Tibial nerve (tissue), 4 donors: ENCODE measurements at regions not wholly inside any gene's neighbourhood (a gene's known extent, or its start where the extent isn't known, plus 50 kb on each side); places are given as distances from the start of the nearest gene placed in this dataset.

Source experiments
- DNase-seq, 2 donors: peaks; one replicate each; pipeline ENCODE4 v3.0.0-alpha.2; 2019; ENCODE audit warnings: low spot score in 2 of 2
- H3K27ac ChIP-seq, 4 donors: fragments of 200-600 bp; sonication (generic) in 3 of 4; one replicate each; pipeline ENCODE4 v1.5.1; 2017 to 2019; ENCODE audit warnings: mild to moderate bottlenecking in 1 of 4
- H3K27me3 ChIP-seq, 2 donors: fragments of 200-600 bp; sonication (generic) in 1 of 2; one replicate each; pipeline versions ENCODE4 v1.5.1 to v1.6.0; 2017 to 2019
- H3K36me3 ChIP-seq, 3 donors: fragments of 200-600 bp; sonication (generic); one replicate each; pipeline ENCODE4 v1.5.1; 2018 to 2019
- H3K4me1 ChIP-seq, 4 donors: fragments of 200-600 bp; sonication (generic) in 3 of 4; one replicate each; pipeline ENCODE4 v1.5.1; 2017 to 2019
- H3K4me3 ChIP-seq, 4 donors: fragments of 200-600 bp; sonication (generic) in 3 of 4; one replicate each; pipeline ENCODE4 v1.5.1; 2017 to 2019; ENCODE audit warnings: mild to moderate bottlenecking in 1 of 4, moderate library complexity in 1 of 4
- H3K9me3 ChIP-seq, 4 donors: fragments of 200-600 bp; sonication (generic) in 3 of 4; one replicate each; pipeline ENCODE4 v1.5.1; 2017 to 2019
- CTCF ChIP-seq, 5 experiments: fragments of 200-600 bp in 3 of 5; fragments of 450-650 bp in 2 of 5; sonication (generic) in 3 of 5; IDR thresholded peaks; one replicate each; pipeline ENCODE4 v1.5.1; 2016 to 2019; ENCODE audit warnings: antibody characterized with exemption in 5 of 5, mild to moderate bottlenecking in 3 of 5, moderate library complexity in 2 of 5
- EP300 ChIP-seq, 2 donors: sonication (generic); formaldehyde crosslinking; IDR thresholded peaks; one replicate each; pipeline ENCODE4 v1.6.1; 2017; ENCODE audit warnings: antibody characterized with exemption in 2 of 2, mild to moderate bottlenecking in 1 of 2
- POLR2A ChIP-seq, 2 donors: fragments of 450-650 bp; IDR thresholded peaks; one replicate each; pipeline ENCODE4 v1.6.1; 2017; ENCODE audit warnings: antibody characterized with exemption in 2 of 2, mild to moderate bottlenecking in 2 of 2, moderate library complexity in 2 of 2
- WGBS, 2 donors: methylation state at CpG; one replicate each; pipeline ENCODE4 v1.1.5; 2018; 5-methylcytosine and 5-hydroxymethylcytosine counted together

GRCh38 chr18:28826107-28826506 is 649.2 kb upstream of the CDH2 start:
- Histone ChIP-seq H3K36me3 (no peaks in the 10 kb centered on the region), H3K27ac (no peak overlapping the region), H3K9me3 (no peaks in the 10 kb centered on the region), H3K4me3 (no peak overlapping the region), H3K27me3 (no peaks in the 10 kb centered on the region), H3K4me1 (no peaks in the 10 kb centered on the region)
- TF ChIP-seq POLR2A (IDR thresholded peaks at IDR 0.05) (no peak), CTCF (IDR thresholded peaks at IDR 0.05) (no peak), EP300 (IDR thresholded peaks at IDR 0.05) (no peak)
- 87 to 89% methylated on average over 3 of the region's 3 CpGs for WGBS, 2 donors
- no peak for DNase-seq

GRCh38 chr18:28824183-28824574 is 647.2 kb upstream of the CDH2 start:
- WGBS, 2 donors: 80 to 88% methylated on average over 2 of the region's 2 CpGs
- no peaks in the 10 kb centered on the region for H3K9me3 ChIP-seq
- no peaks in the 10 kb centered on the region for H3K4me1 ChIP-seq
- TF ChIP-seq EP300 (IDR thresholded peaks at IDR 0.05) (no peak), POLR2A (IDR thresholded peaks at IDR 0.05) (no peak), CTCF (IDR thresholded peaks at IDR 0.05) (no peak)
- no peaks in the 10 kb centered on the region for H3K27me3 ChIP-seq
- H3K36me3 ChIP-seq: no peaks in the 10 kb centered on the region
- no peak for DNase-seq
- H3K27ac ChIP-seq: no peak overlapping the region
- H3K4me3 ChIP-seq: no peak overlapping the region

- no peak for DNase-seq
- H3K36me3 ChIP-seq: no peaks in the 10 kb centered on the region
- no peaks in the 10 kb centered on the region for H3K9me3 ChIP-seq
- WGBS, 2 donors: 89 to 90% methylated on average over 6 of the region's 6 CpGs
- no peak overlapping the region for H3K4me3 ChIP-seq
- TF ChIP-seq EP300 (IDR thresholded peaks at IDR 0.05) (no peak), CTCF (IDR thresholded peaks at IDR 0.05) (no peak), POLR2A (IDR thresholded peaks at IDR 0.05) (no peak)
- H3K27ac ChIP-seq: no peak overlapping the region
- H3K4me1 ChIP-seq: no peaks in the 10 kb centered on the region
- no peaks in the 10 kb centered on the region for H3K27me3 ChIP-seq
Observed at GRCh38 chr18:28823506-28824182, 646.7 kb upstream of the CDH2 start.

DNA sequence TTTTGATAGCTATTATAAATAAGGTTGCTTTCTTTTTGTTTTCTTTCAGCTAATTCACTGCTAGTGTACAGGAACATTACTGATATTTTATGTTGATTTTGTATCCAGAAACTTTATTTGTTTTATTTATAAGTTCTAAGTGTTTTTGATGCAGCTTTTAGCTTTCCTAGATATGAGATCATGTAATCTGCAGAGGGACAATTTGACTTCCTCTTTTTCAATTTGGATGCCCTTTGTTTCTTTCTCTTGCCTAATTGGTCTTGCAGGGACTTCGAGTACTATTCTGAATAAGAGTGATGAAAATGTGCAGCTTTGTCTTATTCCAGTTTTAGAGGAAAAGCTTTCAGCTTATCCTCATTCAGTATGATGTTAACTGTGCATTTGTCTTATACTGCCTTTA is 643.4 kb upstream of the CDH2 start:
- no peak overlapping the region for H3K4me3 ChIP-seq
- no peaks in the 10 kb centered on the region for H3K4me1 ChIP-seq
- no peak for DNase-seq
- no peak overlapping the region for H3K27ac ChIP-seq
- H3K9me3 ChIP-seq: no peaks in the 10 kb centered on the region
- 33 to 35% methylated on average over 1 of the region's 1 CpG for WGBS, 2 donors
- TF ChIP-seq POLR2A (IDR thresholded peaks at IDR 0.05) (no peak), EP300 (IDR thresholded peaks at IDR 0.05) (no peak), CTCF (IDR thresholded peaks at IDR 0.05) (no peak)
- no peaks in the 10 kb centered on the region for H3K27me3 ChIP-seq
- H3K36me3 ChIP-seq: no peaks in the 10 kb centered on the region

DNA sequence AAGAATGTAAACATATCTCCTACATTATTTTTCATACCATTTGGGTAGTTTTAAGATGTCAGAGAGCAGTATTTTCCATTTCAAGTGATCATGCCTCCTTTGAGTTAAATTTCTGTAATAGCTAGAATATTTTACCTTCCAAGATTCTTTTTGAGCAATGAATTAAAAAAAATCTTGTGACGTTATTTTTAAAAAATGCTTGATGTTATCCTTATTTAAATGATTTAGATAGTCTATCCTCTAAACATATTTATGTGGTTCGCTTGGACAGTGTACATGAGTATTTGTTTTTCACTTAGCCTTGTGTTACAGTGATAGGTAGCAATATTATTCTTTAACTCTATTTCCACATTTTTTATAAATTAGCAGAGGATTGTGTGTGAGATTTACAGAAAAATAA is 639.2 kb upstream of the CDH2 start:
- TF ChIP-seq EP300 (IDR thresholded peaks at IDR 0.05): no peak
- no peak for TF ChIP-seq CTCF (IDR thresholded peaks at IDR 0.05)
- TF ChIP-seq POLR2A (IDR thresholded peaks at IDR 0.05): no peak
- no peaks in the 10 kb centered on the region for H3K4me1 ChIP-seq
- no peak overlapping the region for H3K4me3 ChIP-seq
- DNase-seq: no peak
- H3K27ac ChIP-seq: no peak overlapping the region
- no peaks in the 10 kb centered on the region for H3K27me3 ChIP-seq
- no peaks in the 10 kb centered on the region for H3K9me3 ChIP-seq
- no peaks in the 10 kb centered on the region for H3K36me3 ChIP-seq
- WGBS, 2 donors: 43 to 46% methylated on average over 2 of the region's 2 CpGs
